Stomach (tissue), 8 donors: ENCODE measurements at regions not wholly inside any gene's neighbourhood (a gene's known extent, or its start where the extent isn't known, plus 50 kb on each side); places are given as distances from the start of the nearest gene placed in this dataset.

Experiments
- DNase-seq, 2 donors: peaks; one replicate each; pipeline versions ENCODE4 v3.0.0 to v3.0.0-alpha.2; 2013 to 2019
- H3K27ac ChIP-seq, 5 donors: fragments of 200-600 bp in 4 of 5; sonication (generic) in 4 of 5; one replicate each; pipeline ENCODE4 v1.5.1; 2013 to 2019; ENCODE audit warnings: mild to moderate bottlenecking in 1 of 5, moderate library complexity in 1 of 5
- H3K27me3 ChIP-seq, 3 donors: fragments of 200-600 bp; sonication (generic); one replicate each; pipeline ENCODE4 v1.5.1; 2017 to 2019; ENCODE audit warnings: mixed run types in 1 of 3
- H3K36me3 ChIP-seq, 4 donors: fragments of 200-600 bp; sonication (generic); 1 replicate in 3 of 4; 2 replicates in 1 of 4; pipeline ENCODE4 v1.5.1; 2016 to 2019
- H3K4me1 ChIP-seq, 4 donors: fragments of 200-600 bp; sonication (generic); one replicate each; pipeline ENCODE4 v1.5.1; 2016 to 2019
- H3K4me3 ChIP-seq, 4 donors: fragments of 200-600 bp; sonication (generic) in 3 of 4; one replicate each; pipeline ENCODE4 v1.5.1; 2016 to 2019; ENCODE audit warnings: mild to moderate bottlenecking in 1 of 4
- H3K9me3 ChIP-seq, 4 donors: fragments of 200-600 bp; sonication (generic); one replicate each; pipeline ENCODE4 v1.5.1; 2016 to 2019
- EP300 ChIP-seq: sonication (generic); formaldehyde crosslinking; IDR thresholded peaks from one replicate; pipeline ENCODE4 v1.6.1; 2017; ENCODE audit warnings: antibody characterized with exemption
- POLR2A ChIP-seq, 4 donors: fragments of 450-650 bp; IDR thresholded peaks; one replicate each; pipeline ENCODE4 v1.6.1; 2016; ENCODE audit warnings: antibody characterized with exemption in 4 of 4, control low read depth in 2 of 4, mild to moderate bottlenecking in 1 of 4, moderate library complexity in 1 of 4
- POLR2AphosphoS5 ChIP-seq, 3 donors: sonication (generic); formaldehyde crosslinking; IDR thresholded peaks; one replicate each; pipeline ENCODE4 v1.6.1; 2016; ENCODE audit warnings: antibody characterized with exemption in 3 of 3
- WGBS, 5 donors: extraction: QIAGEN DNeasy Blood & Tissue Kit in 3 of 5; methylation state at CpG; one replicate each; pipeline versions ENCODE4 v1.1.5 to v1.1.7; 2013 to 2018; 5-methylcytosine and 5-hydroxymethylcytosine counted together
- intact Hi-C: fragments of 100-400 bp; cut with DNase I; formaldehyde crosslinking; loops from one replicate; pipeline ENCODE4 v1.15.1; 2023; ENCODE audit warnings: low total_unique reads
- TF ChIP-seq, protein P1 (sequence below), 7 experiments: fragments of 450-650 bp in 4 of 7; fragments of 200-600 bp in 3 of 7; sonication (generic) in 3 of 7; IDR thresholded peaks; one replicate each; pipeline ENCODE4 v1.5.1; 2016 to 2019; ENCODE audit warnings: antibody characterized with exemption in 7 of 7, control low read depth in 2 of 7, mild to moderate bottlenecking in 1 of 7
- donor health status: healthy with polysubstance abuse.
- donor health status: Bipolar disorder and iron deficiency.
- donor health status: healthy.

DNA sequence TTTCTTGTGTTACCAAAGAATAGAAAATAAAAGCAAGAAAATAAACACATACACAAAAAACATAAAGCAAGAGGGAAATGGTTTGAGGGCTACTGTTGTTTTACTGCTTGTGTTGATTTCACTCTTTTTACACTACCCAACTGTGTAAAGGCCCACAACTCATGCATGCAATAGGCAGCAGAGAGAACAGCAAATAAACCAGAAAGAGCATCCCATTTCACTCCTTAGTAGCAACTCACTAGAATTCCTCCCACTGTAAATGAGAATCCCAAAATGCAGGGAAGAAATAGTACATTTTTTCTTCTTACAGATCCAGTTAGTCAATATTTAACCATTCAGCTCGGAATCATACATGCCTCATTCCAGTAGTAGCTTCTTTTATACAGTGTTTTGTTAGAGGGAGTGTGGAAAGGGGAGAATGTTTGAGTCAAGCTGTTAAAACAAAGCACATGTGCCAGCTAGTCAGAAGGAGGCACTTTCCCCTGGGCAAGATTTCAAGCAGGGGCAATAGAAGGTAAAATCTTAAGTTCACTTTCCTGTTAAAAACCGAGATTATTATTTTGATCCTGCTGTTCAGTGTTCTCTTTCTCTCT, 147.2 kb upstream of the FAM98A start:
- H3K4me1 ChIP-seq, result no peaks in the 10 kb centered on the region
- H3K27ac ChIP-seq, result no peak overlapping the region
- no peak for DNase-seq
- peaks cover 0 to 21% (median 8%) of the 10 kb centered on the region in 4 donors for H3K9me3 ChIP-seq
- intact Hi-C loops, result no loop called here
- H3K36me3 ChIP-seq, result no peaks in the 10 kb centered on the region
- 24 to 48% (median 34%) methylated on average over 2 of the region's 2 CpGs for WGBS, 5 donors
- H3K4me3 ChIP-seq, result no peak overlapping the region
- no peaks in the 10 kb centered on the region for H3K27me3 ChIP-seq
- TF ChIP-seq, protein P1, sequence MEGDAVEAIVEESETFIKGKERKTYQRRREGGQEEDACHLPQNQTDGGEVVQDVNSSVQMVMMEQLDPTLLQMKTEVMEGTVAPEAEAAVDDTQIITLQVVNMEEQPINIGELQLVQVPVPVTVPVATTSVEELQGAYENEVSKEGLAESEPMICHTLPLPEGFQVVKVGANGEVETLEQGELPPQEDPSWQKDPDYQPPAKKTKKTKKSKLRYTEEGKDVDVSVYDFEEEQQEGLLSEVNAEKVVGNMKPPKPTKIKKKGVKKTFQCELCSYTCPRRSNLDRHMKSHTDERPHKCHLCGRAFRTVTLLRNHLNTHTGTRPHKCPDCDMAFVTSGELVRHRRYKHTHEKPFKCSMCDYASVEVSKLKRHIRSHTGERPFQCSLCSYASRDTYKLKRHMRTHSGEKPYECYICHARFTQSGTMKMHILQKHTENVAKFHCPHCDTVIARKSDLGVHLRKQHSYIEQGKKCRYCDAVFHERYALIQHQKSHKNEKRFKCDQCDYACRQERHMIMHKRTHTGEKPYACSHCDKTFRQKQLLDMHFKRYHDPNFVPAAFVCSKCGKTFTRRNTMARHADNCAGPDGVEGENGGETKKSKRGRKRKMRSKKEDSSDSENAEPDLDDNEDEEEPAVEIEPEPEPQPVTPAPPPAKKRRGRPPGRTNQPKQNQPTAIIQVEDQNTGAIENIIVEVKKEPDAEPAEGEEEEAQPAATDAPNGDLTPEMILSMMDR (IDR thresholded peaks at IDR 0.05), result no peak
- TF ChIP-seq EP300, result no peak
- TF ChIP-seq POLR2A (IDR thresholded peaks at IDR 0.05), result no peak
- no peak for TF ChIP-seq POLR2AphosphoS5 (IDR thresholded peaks at IDR 0.05)

DNA sequence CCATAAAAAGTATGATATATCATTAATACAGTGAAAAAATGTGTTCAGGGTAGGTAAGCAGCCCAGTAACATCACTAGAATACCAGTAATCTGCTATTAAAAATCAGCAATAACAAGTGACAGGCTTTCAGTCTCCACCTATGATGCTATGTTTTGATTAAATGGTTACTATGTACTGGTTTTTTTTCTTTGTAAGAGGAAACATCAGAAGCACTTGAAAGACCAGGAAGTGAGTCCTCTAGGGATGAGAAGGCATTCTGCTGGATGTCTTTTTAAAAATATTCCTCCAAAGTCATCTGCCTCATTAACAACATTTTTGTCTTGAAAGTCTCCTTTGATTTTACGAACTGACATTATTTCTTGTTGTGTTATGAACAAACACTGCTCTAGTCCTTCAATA, 136.0 kb upstream of the FAM98A start:
- WGBS, 5 donors, result 66 to 81% (median 70%) methylated on average over 1 of the region's 1 CpG
- H3K27ac ChIP-seq, result no peak overlapping the region
- H3K9me3 ChIP-seq, result no peaks in the 10 kb centered on the region
- TF ChIP-seq POLR2A (IDR thresholded peaks at IDR 0.05) (no peak), POLR2AphosphoS5 (IDR thresholded peaks at IDR 0.05) (no peak), EP300 (no peak)
- TF ChIP-seq, protein P1 (IDR thresholded peaks at IDR 0.05), result no peak
- H3K36me3 ChIP-seq, result no peaks in the 10 kb centered on the region
- intact Hi-C loops, result no loop called here
- no peak overlapping the region for H3K4me3 ChIP-seq
- H3K27me3 ChIP-seq, result no peaks in the 10 kb centered on the region
- no peak for DNase-seq
- no peaks in the 10 kb centered on the region for H3K4me1 ChIP-seq

DNA sequence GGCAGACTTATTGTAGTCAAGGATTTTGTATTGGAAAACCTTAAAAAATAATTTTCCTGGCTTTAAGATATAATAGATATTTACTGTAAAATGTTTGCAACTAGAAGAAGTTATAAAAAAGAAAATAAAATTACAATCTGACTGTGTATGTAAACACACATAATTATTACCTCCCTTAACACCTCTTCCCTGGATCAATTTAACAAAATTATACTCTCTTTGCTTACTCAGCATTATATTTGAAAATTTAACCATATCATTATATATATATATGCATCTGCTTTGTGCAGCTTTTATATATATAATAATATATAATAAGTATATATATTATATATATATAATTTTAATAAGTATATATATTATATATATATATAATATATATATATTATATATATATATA, 131.7 kb upstream of the FAM98A start:
- TF ChIP-seq, protein P1 (IDR thresholded peaks at IDR 0.05), result no peak
- TF ChIP-seq EP300 (no peak), POLR2A (IDR thresholded peaks at IDR 0.05) (no peak), POLR2AphosphoS5 (IDR thresholded peaks at IDR 0.05) (no peak)
- H3K27me3 ChIP-seq, result no peaks in the 10 kb centered on the region
- no peak for DNase-seq
- peaks cover 0 to 3% (median 0%) of the 10 kb centered on the region in 4 donors for H3K9me3 ChIP-seq
- no peak overlapping the region for H3K27ac ChIP-seq
- no peaks in the 10 kb centered on the region for H3K4me1 ChIP-seq
- no peak overlapping the region for H3K4me3 ChIP-seq
- H3K36me3 ChIP-seq, result no peaks in the 10 kb centered on the region
- intact Hi-C loops, result no loop called here

DNA sequence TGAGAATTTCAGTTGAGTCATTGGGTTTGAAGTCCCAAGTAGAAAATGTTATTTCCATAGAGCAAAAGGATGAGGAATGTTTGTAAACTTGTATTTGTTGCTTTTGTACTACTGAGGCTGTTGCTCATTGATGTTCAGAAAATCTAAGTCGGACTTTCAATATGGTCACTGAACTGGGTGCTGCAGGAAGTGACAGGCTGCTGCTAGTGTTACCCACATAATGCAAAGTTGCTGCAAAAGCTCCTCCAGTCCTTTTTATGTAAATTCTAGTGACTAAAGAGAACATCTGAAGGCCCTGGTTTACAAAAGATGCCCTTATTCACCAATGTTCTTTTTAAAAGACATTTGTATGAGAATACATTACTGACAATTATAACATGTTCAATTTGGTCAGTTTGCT, 131.1 kb upstream of the FAM98A start:
- H3K36me3 ChIP-seq, result no peaks in the 10 kb centered on the region
- peaks cover 0 to 3% (median 0%) of the 10 kb centered on the region in 4 donors for H3K9me3 ChIP-seq
- no peak overlapping the region for H3K27ac ChIP-seq
- H3K27me3 ChIP-seq, result no peaks in the 10 kb centered on the region
- no peak for DNase-seq
- H3K4me3 ChIP-seq, result no peak overlapping the region
- intact Hi-C loops, result no loop called here
- WGBS, 5 donors, result 79 to 87% (median 82%) methylated on average over 1 of the region's 1 CpG
- no peaks in the 10 kb centered on the region for H3K4me1 ChIP-seq
- TF ChIP-seq EP300 (no peak), POLR2A (IDR thresholded peaks at IDR 0.05) (no peak), POLR2AphosphoS5 (IDR thresholded peaks at IDR 0.05) (no peak)
- TF ChIP-seq, protein P1 (IDR thresholded peaks at IDR 0.05), result no peak
